Fibroblast of skin of right quadriceps (primary cell): ENCODE measurements at regions not wholly inside any gene's neighbourhood (a gene's known extent, or its start where the extent isn't known, plus 50 kb on each side); places are given as distances from the start of the nearest gene placed in this dataset.
A peak's percentile ranks its signal among the peaks of the same experiment; 100 is the strongest.

Source experiments
- DNase-seq: peaks from one replicate; pipeline ENCODE4 v3.0.0-alpha.2; 2013

- peak; percentile 10 for DNase-seq
Observed at GRCh38 chr3:140627756-140628155, 50.1 kb upstream of the TRIM42 start.
